ENCODE measurements at regions not wholly inside any gene's neighbourhood (a gene's known extent, or its start where the extent isn't known, plus 50 kb on each side); places are given as distances from the start of the nearest gene placed in this dataset.

- Histone ChIP-seq H3K36me3 (ENCODE audit: insufficient read depth) (no peaks in the 10 kb centered on the region), H3K4me1 (ENCODE audit: low read depth, poor library complexity, severe bottlenecking) (no peaks in the 10 kb centered on the region), H4K20me1 (ENCODE audit: insufficient read depth) (no peaks in the 10 kb centered on the region), H2AFZ (ENCODE audit: low read depth) (no peak overlapping the region), H3K4me2 (no peak overlapping the region), H3K9ac (no peak overlapping the region), H3K27me3 (ENCODE audit: insufficient read depth, low read depth) (no peaks in the 10 kb centered on the region), H3K79me2 (ENCODE audit: insufficient read depth, low read depth) (no peaks in the 10 kb centered on the region), H3K27ac (no peak overlapping the region), H3K4me3 (IDR thresholded peaks at IDR 0.05; ENCODE audit: insufficient read depth, low read depth, low read length) (no peak overlapping the region)
- TF ChIP-seq CTCF (conservative IDR thresholded peaks at IDR 0.05; ENCODE audit: low read depth, low read length): no peak
Measured at GRCh38 chr10:111765216-111765615, 418.3 kb downstream of the GPAM start.

DNA sequence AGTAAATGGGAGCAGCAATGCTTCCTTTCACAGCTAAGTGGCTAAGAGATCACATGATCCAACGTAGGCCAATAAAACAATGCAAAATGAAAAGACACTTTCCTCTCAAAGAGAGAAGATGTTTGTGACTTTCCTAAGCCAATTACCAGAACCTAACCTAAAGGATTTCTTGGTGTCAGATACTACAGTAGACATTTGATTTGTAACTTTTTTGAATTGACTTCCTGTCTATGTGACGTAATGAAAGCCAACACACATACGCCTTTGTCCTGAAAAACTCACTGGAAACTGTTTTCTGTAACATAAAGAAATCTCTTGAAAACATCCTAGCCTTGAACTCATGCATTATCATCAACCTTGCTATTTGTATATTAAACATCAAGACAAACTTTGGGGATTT lies 417.1 kb downstream of the GPAM start:
- Histone ChIP-seq H2AFZ (ENCODE audit: low read depth) (no peak overlapping the region), H3K9ac (no peak overlapping the region), H3K27ac (no peak overlapping the region), H3K4me3 (IDR thresholded peaks at IDR 0.05; ENCODE audit: insufficient read depth, low read depth, low read length) (no peak overlapping the region), H3K36me3 (ENCODE audit: insufficient read depth) (no peaks in the 10 kb centered on the region), H3K4me1 (ENCODE audit: low read depth, poor library complexity, severe bottlenecking) (no peaks in the 10 kb centered on the region), H4K20me1 (ENCODE audit: insufficient read depth) (no peaks in the 10 kb centered on the region), H3K27me3 (ENCODE audit: insufficient read depth, low read depth) (no peaks in the 10 kb centered on the region), H3K4me2 (no peak overlapping the region), H3K79me2 (ENCODE audit: insufficient read depth, low read depth) (no peaks in the 10 kb centered on the region)
- TF ChIP-seq CTCF (conservative IDR thresholded peaks at IDR 0.05; ENCODE audit: low read depth, low read length): no peak

- Histone ChIP-seq H3K9ac (no peak overlapping the region), H3K27me3 (ENCODE audit: insufficient read depth, low read depth) (no peaks in the 10 kb centered on the region), H3K4me1 (ENCODE audit: low read depth, poor library complexity, severe bottlenecking) (no peaks in the 10 kb centered on the region), H3K36me3 (ENCODE audit: insufficient read depth) (no peaks in the 10 kb centered on the region), H3K27ac (no peak overlapping the region), H4K20me1 (ENCODE audit: insufficient read depth) (no peaks in the 10 kb centered on the region), H3K79me2 (ENCODE audit: insufficient read depth, low read depth) (no peaks in the 10 kb centered on the region), H3K4me3 (IDR thresholded peaks at IDR 0.05; ENCODE audit: insufficient read depth, low read depth, low read length) (no peak overlapping the region), H2AFZ (ENCODE audit: low read depth) (no peak overlapping the region), H3K4me2 (no peak overlapping the region)
- TF ChIP-seq CTCF (conservative IDR thresholded peaks at IDR 0.05; ENCODE audit: low read depth, low read length): no peak
Measured at GRCh38 chr10:111767661-111768060, 415.9 kb downstream of the GPAM start.

GRCh38 chr10:111773950-111774349 lies 409.6 kb downstream of the GPAM start:
- Histone ChIP-seq H3K4me3 (IDR thresholded peaks at IDR 0.05; ENCODE audit: insufficient read depth, low read depth, low read length) (no peak overlapping the region), H2AFZ (ENCODE audit: low read depth) (no peak overlapping the region), H3K79me2 (ENCODE audit: insufficient read depth, low read depth) (no peaks in the 10 kb centered on the region), H4K20me1 (ENCODE audit: insufficient read depth) (no peaks in the 10 kb centered on the region), H3K36me3 (ENCODE audit: insufficient read depth) (no peaks in the 10 kb centered on the region), H3K27ac (no peak overlapping the region), H3K4me2 (no peak overlapping the region), H3K27me3 (ENCODE audit: insufficient read depth, low read depth) (no peaks in the 10 kb centered on the region), H3K9ac (no peak overlapping the region), H3K4me1 (ENCODE audit: low read depth, poor library complexity, severe bottlenecking) (no peaks in the 10 kb centered on the region)
- TF ChIP-seq CTCF (conservative IDR thresholded peaks at IDR 0.05; ENCODE audit: low read depth, low read length): no peak

- no peak overlapping the region for H3K9ac ChIP-seq
- H3K79me2 ChIP-seq (ENCODE audit: insufficient read depth, low read depth): no peaks in the 10 kb centered on the region
- no peak overlapping the region for H2AFZ ChIP-seq (ENCODE audit: low read depth)
- no peaks in the 10 kb centered on the region for H4K20me1 ChIP-seq (ENCODE audit: insufficient read depth)
- H3K36me3 ChIP-seq (ENCODE audit: insufficient read depth): no peaks in the 10 kb centered on the region
- no peak overlapping the region for H3K4me2 ChIP-seq
- H3K4me1 ChIP-seq (ENCODE audit: low read depth, poor library complexity, severe bottlenecking): no peaks in the 10 kb centered on the region
- H3K27ac ChIP-seq: no peak overlapping the region
- TF ChIP-seq CTCF (conservative IDR thresholded peaks at IDR 0.05; ENCODE audit: low read depth, low read length): no peak
- no peak overlapping the region for H3K4me3 ChIP-seq (IDR thresholded peaks at IDR 0.05; ENCODE audit: insufficient read depth, low read depth, low read length)
- no peaks in the 10 kb centered on the region for H3K27me3 ChIP-seq (ENCODE audit: insufficient read depth, low read depth)
Measured at GRCh38 chr10:111774486-111774885, 409.1 kb downstream of the GPAM start.

Data from KMS-11 (cell line).